ENCODE measurements at regions not wholly inside any gene's neighbourhood (a gene's known extent, or its start where the extent isn't known, plus 50 kb on each side); places are given as distances from the start of the nearest gene placed in this dataset.

DNA sequence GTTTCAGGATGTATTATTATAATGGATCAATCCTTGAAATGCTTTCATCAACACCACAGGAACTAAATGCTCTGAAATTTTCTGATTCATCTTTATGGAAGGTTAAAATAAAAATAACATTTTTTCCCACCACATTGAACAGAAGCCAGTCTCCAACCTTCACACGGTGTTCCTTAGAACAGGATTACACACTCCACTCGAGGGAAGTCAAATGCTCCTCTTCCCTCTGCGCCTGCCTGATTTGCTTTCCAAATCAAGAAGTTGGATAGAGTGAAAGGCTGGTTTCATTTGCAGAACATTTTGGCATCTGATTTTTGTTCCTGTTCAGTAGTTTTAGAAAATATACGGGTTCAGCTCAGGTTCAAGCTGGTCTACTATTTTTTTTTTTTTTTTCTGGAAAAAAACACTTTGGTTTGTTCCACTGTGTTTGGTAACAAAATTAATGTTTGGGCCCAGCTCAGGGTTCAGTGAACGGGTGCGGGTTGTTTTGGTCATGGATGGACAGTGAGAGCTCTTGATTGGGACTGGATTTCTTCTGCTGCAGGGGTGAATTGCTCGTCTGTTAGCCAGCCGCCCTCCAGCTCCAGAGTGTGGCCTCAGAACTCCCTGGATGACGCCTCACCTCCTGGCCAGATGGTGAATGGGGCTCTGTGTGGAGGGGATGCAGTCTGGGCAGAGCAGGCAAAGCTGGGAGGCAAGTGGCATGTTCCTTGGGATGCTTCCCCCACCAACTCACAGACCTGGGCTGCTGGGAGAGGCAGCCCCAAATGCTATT, 82.4 kb upstream of the STC2 start:
- Histone ChIP-seq H3K27me3 (no peaks in the 10 kb centered on the region), H3K36me3 (no peaks in the 10 kb centered on the region), H3K4me1 (peaks cover 0 to 3% (median 0%) of the 10 kb centered on the region in 4 donors), H3K4me3 (no peak overlapping the region), H3K9me3 (no peaks in the 10 kb centered on the region), H3K27ac (peak overlapping the region in 1 of 4 donors; percentile 61)
- no peak for DNase-seq (ENCODE audit: low spot score in 2 of 2)
- TF ChIP-seq, protein P1, sequence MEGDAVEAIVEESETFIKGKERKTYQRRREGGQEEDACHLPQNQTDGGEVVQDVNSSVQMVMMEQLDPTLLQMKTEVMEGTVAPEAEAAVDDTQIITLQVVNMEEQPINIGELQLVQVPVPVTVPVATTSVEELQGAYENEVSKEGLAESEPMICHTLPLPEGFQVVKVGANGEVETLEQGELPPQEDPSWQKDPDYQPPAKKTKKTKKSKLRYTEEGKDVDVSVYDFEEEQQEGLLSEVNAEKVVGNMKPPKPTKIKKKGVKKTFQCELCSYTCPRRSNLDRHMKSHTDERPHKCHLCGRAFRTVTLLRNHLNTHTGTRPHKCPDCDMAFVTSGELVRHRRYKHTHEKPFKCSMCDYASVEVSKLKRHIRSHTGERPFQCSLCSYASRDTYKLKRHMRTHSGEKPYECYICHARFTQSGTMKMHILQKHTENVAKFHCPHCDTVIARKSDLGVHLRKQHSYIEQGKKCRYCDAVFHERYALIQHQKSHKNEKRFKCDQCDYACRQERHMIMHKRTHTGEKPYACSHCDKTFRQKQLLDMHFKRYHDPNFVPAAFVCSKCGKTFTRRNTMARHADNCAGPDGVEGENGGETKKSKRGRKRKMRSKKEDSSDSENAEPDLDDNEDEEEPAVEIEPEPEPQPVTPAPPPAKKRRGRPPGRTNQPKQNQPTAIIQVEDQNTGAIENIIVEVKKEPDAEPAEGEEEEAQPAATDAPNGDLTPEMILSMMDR (IDR thresholded peaks at IDR 0.05) = no peak
- TF ChIP-seq EP300 (IDR thresholded peaks at IDR 0.05) (peak in 1 of 2 donors; percentile 54), POLR2A (IDR thresholded peaks at IDR 0.05) (no peak)
- whole genome bisulfite sequencing, 2 donors = 61 to 68% methylated on average over 9 of the region's 9 CpGs

DNA sequence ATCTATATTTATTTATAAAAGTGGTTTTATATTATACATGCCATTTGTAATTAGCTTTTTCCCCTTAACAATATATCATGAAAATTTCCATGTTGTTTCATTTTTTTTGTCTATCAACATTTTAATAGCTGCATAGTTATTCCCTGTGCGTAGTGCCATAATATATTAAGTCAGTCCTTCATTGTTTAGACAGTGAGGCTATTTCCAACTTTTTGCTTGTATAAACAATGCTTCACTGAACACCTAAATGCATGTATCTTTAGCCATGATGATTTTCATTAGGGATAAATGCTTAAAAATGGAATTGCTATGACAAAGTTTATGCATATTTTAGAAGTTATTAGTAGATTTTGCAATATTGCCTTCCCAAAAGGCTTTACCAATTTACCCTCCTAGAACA, 80.7 kb upstream of the STC2 start:
- Histone ChIP-seq H3K27ac (no peak overlapping the region), H3K36me3 (no peaks in the 10 kb centered on the region), H3K9me3 (no peaks in the 10 kb centered on the region), H3K27me3 (no peaks in the 10 kb centered on the region), H3K4me1 (peaks cover 0 to 3% (median 0%) of the 10 kb centered on the region in 4 donors), H3K4me3 (no peak overlapping the region)
- no peak for DNase-seq (ENCODE audit: low spot score in 2 of 2)
- TF ChIP-seq, protein P1 (IDR thresholded peaks at IDR 0.05) = no peak
- no peak for TF ChIP-seq POLR2A (IDR thresholded peaks at IDR 0.05)
- no peak for TF ChIP-seq EP300 (IDR thresholded peaks at IDR 0.05)
- 62 to 73% methylated on average over 1 of the region's 1 CpG for WGBS, 2 donors

GRCh38 chr5:173399851-173400250, 71.6 kb upstream of the STC2 start:
- Histone ChIP-seq H3K9me3 (no peaks in the 10 kb centered on the region), H3K36me3 (no peaks in the 10 kb centered on the region), H3K4me1 (no peaks in the 10 kb centered on the region), H3K27me3 (no peaks in the 10 kb centered on the region), H3K4me3 (no peak overlapping the region), H3K27ac (no peak overlapping the region)
- TF ChIP-seq, protein P1 (IDR thresholded peaks at IDR 0.05) = no peak
- TF ChIP-seq EP300 (IDR thresholded peaks at IDR 0.05) (no peak), POLR2A (IDR thresholded peaks at IDR 0.05) (no peak)
- no peak for DNase-seq (ENCODE audit: low spot score in 2 of 2)
- 54 to 61% methylated on average over 2 of the region's 2 CpGs for WGBS, 2 donors

DNA sequence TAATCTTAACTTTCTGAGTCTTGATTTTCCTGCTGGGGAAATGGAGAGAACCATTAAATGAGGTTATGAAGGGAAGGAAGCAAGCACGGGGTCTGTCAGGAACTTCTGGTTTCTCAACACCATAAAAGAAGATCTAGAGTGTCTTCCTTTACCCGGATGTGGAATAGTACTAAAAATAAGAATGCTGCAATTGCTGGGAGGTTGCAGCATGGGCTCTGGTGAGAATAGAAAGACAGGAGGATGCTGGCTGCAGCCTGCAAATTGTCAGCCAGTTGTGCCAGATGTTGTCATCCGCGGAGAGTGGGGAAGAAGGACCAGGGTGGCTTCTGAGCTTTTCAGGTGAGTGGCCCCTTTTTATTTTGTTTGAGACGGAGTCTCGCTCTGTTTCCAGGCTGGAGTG, 69.3 kb upstream of the STC2 start:
- H3K27me3 ChIP-seq = no peaks in the 10 kb centered on the region
- H3K4me3 ChIP-seq = no peak overlapping the region
- peaks cover 0 to 8% (median 0%) of the 10 kb centered on the region in 4 donors for H3K9me3 ChIP-seq
- no peak for DNase-seq (ENCODE audit: low spot score in 2 of 2)
- WGBS, 2 donors = 59 to 72% methylated on average over 6 of the region's 6 CpGs
- no peaks in the 10 kb centered on the region for H3K36me3 ChIP-seq
- H3K27ac ChIP-seq = no peak overlapping the region
- H3K4me1 ChIP-seq = no peaks in the 10 kb centered on the region
- TF ChIP-seq, protein P1 (IDR thresholded peaks at IDR 0.05) = no peak
- no peak for TF ChIP-seq POLR2A (IDR thresholded peaks at IDR 0.05)
- TF ChIP-seq EP300 (IDR thresholded peaks at IDR 0.05) = no peak

GRCh38 chr5:173396311-173396993, 68.2 kb upstream of the STC2 start:
- TF ChIP-seq, protein P1 (IDR thresholded peaks at IDR 0.05) = no peak
- TF ChIP-seq POLR2A (IDR thresholded peaks at IDR 0.05) (no peak), EP300 (IDR thresholded peaks at IDR 0.05) (no peak)
- no peak for DNase-seq (ENCODE audit: low spot score in 2 of 2)

More at GRCh38 chr5:173396311-173396993, 68.2 kb upstream of the STC2 start:
- Histone ChIP-seq H3K9me3 (peaks cover 0 to 14% (median 3%) of the 10 kb centered on the region in 4 donors), H3K4me3 (no peak overlapping the region), H3K27me3 (no peaks in the 10 kb centered on the region), H3K27ac (no peak overlapping the region), H3K4me1 (no peaks in the 10 kb centered on the region), H3K36me3 (no peaks in the 10 kb centered on the region)
- 66 to 71% methylated on average over 9 to 14 of the region's 14 CpGs for WGBS, 2 donors
